Fibroblast of gingiva (primary cell): ENCODE measurements at regions not wholly inside any gene's neighbourhood (a gene's known extent, or its start where the extent isn't known, plus 50 kb on each side); places are given as distances from the start of the nearest gene placed in this dataset.
A peak's percentile ranks its signal among the peaks of the same experiment; 100 is the strongest.
"Not testable (repeated sequence)": the region's sequence is repeated elsewhere in the genome, so short reads cannot be mapped to it uniquely, and the experiment has no call there.

Experiments used
- DNase-seq: peaks from one replicate; pipeline ENCODE4 v3.0.0-alpha.2; 2011; ENCODE audit warnings: low read depth

DNA sequence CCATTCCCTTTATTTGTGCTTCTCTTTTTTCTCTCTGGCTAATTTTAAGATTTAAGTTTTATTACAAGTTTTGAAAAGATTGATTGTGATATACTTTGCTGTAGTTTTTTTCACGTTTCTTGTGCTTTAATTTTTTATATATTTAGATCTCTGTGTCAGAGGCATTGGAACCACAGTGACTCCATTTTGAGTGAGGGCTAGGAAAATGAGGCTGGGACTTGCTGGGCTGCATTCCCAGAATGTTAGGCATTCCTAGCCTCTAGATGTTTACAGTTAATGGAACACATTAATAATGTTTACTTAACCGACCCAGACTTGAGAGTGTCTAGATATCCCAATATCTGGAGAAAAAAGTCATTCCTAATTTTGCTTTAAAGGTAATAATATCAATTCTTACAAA lies 939.4 kb downstream of the BRINP3 start:
- no peak for DNase-seq

DNA sequence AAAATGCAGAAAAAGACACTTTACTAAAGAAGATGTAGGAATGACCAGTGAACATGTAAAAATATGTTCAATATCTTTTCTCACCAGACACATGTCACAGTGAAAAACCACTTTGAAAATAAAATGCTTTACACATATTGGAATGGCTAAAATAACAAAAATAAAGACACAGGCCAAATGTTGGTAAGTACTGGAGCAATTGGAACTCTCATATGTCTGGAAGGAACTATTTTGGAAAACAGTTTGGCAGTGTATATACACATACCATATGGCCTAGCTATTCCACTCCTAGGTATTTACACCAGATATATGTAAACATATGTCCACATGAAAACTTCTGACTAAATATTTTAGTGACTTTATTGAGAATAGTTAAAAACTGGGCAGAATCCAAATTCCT lies 927.2 kb downstream of the BRINP3 start:
- DNase-seq: no peak

DNA sequence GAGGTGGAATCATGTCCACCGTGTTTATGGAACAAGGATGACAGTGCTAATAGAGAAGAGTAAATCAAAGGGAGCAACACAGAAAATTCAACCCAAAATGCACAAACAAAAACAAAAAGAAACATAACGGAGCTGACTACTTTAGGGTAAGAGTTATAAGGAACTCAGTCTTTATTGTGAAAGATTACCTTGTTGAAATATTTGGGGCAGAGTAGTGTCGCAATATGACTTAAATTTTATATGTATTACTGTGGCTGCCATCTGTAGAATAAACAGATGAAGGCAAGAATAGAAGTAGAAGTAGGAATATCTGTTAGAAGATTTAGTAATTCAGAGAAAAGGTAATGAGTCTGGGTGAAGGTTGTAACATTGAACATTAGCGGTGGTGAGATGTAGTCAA lies 913.9 kb downstream of the BRINP3 start:
- DNase-seq: no peak

DNA sequence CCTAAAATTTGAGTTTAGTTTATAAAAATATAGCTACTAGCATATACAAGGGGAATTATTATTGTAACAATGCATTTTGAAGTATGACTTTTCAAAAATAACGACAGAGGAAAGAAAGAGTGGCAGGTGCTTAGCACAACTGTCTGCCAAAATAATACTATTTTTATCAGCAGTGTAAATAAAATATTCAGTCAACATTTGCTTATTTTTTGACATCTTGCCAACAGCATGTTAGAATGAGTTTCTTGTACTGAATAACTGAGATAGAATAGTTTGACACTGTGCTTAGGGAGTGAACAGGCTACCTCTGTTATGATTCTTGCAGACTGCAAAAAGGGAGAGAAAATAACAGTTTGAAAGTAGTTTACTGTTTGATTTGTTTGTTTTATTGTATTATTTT lies 909.8 kb downstream of the BRINP3 start:
- no peak for DNase-seq

DNA sequence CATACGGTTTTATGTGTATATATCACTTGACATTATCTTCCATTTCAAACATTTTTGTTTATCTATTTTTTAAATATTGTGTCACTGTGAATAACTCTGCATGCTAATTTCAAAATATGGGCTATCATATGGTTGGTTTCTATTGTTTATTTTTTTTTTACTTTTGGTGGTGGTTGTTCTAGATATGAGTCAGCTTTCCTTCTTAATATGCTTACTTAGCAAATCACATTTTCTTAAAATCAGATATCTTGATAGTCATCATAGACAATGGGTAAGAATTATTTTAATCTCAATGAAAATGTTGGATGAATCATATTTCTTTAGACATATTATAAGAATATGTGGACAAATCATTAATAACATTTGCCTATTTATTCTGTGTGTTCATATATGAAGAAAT lies 881.5 kb downstream of the BRINP3 start:
- DNase-seq: no peak

DNA sequence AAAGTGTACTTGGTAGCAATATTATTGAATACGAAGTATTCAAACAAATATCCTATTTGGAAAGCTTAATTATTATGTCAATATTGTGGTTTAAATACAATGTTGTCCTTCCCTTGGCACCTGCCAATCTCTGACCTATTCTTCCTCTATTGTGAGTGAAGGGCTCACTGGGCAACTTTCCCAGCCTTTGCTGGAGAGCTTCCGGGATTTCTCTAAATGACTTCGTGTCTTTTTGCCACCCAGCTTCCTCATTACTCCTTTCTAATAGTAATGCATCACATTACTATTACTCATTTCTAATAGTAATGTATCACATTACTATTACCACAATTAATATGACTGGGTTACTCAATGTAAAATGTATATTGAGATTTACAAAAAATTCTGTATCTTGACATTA lies 880.6 kb downstream of the BRINP3 start:
- no peak for DNase-seq

DNA sequence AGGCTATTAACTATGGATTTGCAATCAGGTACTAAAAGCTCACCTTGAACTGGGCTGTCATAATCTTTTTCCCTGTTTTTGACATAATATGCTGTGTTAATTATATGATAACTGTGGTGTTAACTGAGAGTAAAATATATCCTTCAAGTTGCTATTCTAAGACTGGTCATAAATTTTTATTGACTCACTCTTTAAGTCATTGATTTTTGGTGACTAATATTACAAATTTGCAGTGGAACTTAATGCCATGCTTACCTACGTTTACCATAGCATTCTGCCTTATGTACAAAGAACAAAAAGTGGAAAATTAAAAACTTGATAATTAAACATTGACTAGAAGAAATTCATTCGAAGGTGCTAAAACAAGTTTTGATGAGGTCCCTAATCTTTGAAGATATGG lies 872.4 kb downstream of the BRINP3 start:
- no peak for DNase-seq

DNA sequence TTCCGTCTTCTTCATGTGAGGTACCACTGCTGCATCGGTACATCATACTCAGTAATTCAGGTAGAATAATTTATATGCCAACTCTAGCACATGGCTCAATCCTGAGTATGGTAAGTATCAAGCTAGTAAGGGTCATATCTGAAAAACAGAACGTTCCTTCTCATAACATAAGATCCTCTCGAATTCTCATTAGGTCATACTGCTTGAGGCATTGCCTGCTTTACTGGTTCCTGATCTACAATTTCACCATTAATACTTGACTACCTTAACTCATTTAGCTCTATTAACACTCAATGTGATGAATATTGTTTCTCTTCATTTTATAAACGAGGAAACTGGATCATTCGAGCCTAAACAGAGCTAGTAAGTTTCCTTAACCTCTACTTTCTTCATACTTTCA lies 871.6 kb downstream of the BRINP3 start:
- no peak for DNase-seq

DNA sequence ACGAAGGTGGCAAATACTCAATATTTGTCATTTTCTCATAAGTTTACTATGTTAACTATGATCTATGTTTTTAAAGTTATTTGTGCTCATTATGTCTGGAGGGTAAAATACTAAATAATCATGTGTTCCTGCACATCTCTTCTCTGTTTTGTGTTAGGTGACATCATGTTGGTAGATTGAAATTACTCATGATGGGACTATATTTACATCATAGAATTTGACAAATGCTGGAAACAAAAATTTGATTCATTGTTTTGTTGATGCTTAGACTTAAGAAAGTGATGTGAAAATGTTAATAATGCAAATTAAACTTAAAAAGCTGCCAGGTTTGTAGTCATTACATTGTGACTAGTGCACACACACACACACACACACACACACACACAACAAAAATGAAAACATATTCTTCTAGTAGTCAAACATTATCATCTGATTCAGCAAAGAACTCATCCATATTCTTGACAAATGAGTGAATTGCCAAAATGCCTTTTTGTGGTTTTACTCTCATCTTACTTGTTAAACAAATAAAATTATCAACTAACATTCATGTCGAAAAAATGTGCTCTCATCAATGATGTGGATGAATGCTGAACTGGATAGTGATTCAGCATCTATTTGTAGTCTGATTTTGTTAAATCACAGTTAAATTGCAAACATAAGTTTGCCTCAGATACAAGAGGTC lies 870.7 kb downstream of the BRINP3 start:
- peak; percentile 1 for DNase-seq

DNA sequence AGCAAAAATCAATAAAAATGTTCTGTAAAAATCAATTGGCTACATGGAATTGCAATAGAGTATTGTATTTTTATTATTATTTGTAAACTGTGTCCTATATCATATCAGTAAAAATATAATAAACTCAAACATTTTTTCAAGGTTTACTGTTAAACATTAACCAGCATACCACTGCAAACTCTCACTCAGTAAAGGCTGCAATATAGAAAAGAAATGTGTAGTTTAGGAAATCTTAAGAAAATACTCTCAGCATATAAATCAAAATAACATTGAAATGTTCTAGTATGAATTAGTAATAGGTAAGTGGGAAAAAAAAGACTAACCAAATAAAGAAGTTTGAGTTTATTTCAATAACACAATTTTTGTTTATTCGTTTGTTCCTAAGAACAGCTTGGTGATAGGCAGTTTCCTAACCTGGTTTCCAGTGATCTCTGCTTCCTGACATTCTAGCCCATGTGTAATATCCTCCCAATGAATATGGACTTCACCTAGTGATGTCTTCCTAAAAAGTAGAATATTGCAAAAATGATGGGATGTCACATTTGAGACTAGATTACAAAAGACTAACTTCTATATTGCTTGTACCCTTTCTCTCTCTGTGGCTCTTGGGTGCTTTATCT lies 870.1 kb downstream of the BRINP3 start:
- no peak for DNase-seq

DNA sequence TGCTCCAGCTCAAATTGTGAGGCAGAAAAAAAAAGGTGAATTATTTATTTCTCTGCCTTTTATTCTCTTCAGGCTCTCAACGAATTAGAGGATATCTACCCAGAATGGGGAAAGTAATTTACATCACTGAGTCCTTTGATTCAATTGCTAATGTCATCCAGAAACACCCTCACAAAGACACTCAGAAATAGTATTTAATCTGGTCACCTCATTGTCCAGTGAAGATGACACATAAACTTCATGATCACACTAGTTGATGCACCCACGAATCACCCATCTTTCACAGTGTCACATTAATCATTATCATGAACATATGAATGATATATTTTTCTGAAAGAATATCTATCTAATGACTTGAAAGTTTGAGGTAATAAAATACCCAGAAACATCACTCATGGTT lies 868.5 kb downstream of the BRINP3 start:
- no peak for DNase-seq

DNA sequence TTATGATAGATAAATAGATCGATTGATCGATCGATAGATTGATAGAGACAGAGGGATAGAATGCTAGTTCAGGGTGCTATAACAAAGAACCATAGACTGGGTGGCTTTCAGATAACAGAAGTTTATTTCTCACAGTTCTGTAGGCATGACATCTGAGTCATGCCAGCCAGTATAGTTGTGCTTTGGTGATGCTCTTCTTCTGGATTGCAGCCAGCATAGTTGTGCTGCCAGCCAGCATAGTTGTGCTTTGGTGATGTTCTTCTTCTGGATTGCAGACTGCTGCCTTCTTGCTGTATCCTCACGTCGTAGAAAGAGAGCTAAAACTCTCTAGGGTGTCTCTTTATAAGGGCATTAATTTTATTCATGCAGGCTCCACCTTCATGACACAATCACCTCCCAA lies 860.8 kb downstream of the BRINP3 start:
- peak; percentile 8 for DNase-seq

DNA sequence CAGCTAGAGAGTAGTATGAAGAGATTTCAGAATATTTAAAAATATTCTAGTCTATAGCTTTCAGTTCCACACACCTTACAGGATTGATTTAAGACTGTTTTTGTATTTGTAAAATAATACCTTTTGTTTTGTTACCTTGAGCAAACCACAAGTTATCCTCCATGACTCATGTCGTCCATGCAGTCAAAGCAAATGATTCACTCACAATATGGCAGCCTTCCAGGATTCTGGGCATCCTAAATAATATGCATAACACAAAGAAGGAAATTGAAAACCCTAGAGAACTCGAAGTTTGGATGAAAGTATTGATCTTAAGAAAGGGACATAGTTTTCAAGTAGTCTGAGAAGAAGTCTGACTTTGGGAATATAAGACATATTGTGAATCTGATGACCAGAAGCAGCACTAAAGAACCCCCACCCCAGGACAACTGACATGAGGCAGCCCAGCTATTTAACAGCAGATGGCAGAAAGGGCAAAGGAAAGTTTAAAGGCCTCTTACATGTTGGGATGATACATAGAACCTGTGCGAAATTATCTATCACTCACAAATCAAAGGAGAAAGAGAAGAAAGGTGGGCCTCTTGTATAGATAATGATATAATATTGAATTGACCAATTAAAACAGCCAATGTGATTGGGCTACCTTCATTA lies 857.9 kb downstream of the BRINP3 start:
- DNase-seq: no peak

DNA sequence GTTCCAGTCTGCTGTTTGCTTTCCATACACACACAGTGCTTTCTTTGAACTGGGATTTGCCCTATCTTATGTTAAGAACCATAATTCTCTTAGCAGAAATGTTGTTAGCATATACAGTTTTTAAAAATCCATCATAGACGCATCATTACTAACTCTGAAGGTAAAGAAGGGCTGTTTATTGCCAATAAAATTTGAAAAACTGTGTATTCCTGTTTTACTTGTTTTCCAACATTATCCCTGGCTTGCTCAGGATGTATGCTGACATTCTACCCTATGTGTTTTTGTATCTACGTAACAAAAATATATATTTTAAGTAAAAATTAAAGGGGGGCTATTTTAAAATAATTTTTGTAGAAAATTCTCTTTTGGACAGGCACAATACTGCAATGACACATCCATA lies 857.2 kb downstream of the BRINP3 start:
- DNase-seq: no peak

DNA sequence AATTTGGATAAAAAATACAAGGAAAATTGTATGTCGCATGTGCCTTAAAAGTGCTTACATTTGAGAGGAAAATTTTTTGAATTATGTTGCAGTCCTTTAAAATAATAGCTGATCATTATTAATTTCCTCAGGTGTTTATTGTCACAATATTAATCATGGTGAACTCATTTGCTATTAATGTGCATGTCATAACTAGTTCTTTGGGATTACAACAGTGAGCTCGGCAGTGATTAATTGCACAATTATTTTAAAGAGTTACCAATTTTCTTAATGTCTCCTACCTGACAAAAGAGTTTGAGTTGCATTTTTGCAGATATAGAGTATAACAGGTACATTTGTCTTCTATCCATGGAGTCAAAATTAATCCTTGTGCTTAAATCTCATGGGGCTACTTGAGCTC lies 854.3 kb downstream of the BRINP3 start:
- DNase-seq: no peak

DNA sequence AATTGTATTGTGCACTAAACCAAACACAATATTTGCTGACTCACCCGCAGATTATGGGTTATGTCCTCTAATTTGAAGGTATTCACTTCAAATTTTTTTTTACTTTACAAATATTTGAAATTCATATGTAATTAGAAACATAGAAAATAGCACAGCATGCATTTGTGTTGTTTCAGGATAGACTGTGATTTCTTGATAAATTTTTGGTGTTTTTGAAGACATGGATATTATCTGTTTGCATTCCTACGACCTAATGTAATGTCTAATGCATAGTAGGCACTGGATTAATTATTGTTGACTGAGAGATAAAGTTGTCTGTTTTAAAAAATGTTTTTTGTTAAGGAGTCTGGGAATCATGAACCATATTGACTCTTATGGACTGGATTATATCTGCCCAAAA lies 850.2 kb downstream of the BRINP3 start:
- DNase-seq: no peak

DNA sequence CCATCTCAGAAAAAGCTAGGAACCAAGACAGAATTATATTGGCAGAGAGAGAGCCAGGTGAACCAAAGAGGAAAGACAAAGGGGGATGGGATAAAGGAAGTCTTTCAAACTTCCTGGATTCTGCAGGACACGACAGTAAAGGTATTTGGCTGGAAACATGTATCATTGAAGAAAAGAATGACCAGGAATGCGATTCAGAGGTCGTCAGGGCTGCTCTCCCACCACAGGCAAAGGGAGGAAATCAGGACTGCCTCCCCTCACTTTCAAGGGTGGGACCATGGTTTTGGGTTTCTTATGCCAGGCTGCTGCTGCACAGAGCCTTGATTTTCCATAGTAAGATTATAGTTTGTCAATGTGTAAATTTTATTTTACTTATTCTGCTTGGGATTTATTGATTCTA lies 848.8 kb downstream of the BRINP3 start:
- DNase-seq: no peak

DNA sequence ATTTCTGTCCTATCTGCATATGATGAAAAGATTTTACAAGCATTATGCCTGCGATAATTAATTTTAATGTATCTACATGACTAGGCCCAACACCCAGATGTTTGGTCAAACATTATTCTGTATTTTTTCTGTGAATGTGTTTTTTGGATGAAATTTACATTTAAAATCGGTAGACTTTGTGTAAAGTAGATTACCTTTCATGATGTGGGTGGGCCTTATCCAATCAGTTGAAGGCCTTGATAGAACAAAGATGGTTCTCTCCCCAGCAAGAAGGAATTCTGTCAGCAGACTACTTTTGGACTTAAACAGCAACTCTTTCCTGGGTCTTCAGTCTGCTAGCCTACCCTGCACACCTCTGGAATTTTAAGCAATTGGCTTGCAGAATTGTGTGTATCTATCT lies 844.0 kb downstream of the BRINP3 start:
- no peak for DNase-seq

DNA sequence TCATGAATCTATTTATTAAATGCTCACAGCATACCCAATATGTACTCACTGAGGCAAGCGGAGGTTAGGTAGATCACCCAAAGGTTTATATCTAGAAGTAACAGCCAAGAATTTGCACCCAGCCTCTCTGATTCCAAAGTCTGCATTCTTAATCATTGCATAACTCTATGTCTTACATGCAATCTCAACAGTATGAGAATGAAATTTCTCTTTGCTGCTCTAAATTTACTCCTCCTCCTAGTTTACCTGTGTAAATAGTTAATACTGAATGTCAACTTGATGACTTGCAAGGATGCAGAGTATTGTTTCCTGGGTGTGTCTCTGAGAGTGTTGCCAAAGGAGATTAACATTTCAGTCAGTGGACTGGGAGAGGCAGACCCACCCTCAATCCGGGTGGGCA lies 840.6 kb downstream of the BRINP3 start:
- no peak for DNase-seq

DNA sequence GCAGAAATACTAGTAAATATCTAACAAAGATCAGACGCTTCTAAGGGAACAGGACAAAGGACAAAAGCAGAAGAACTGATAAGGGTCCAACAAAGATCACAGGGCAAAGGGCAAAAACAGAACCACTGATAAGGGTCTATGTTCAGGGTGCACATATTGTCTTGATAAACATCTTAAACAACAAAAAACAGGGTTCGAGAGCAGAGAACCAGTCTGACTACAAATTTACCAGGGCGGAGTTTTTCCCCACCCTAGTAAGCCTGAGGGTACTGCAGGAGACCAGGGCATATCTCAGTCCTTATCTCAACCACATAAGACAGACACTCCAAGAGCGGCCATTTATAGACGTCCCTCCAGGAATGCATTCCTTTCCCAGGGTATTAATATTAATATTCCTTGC lies 833.5 kb downstream of the BRINP3 start:
- not testable (repeated sequence) for DNase-seq

DNA sequence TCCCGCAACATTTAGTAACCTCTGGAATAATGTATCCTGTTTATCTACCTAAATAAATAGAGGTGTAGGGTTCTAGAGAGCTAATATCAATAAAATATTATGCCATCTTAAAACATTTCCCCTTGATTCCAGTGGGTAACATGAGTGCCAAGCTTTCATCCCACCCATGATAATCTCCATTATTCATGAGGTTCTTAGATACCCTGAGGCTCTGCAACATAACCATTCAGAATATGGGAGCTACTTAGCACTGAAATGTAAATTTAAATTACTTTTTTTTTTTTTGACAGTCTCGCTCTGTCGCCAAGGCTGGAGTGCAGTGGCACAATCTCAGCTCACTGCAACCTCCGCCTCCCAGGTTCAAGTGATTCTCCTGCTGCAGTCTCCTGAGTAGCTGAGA lies 832.7 kb downstream of the BRINP3 start:
- no peak for DNase-seq

DNA sequence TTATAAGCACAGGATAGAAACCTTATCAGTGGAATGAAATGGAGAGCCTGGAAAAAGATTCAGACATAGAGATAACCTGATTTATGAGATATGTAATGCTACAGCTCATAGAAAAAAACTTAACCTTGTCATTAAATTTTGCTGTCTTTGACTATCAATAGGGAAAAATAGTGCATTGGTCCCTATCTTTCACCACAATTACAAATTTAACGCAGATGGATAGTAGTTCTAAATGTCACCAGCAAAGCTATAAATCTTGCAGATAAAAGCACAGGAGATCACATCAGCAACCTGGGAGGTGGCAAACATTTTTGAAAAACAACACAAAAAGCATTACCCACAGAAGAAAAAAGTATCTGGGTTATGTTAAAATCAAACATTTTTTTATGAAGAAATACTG lies 831.6 kb downstream of the BRINP3 start:
- DNase-seq: no peak

DNA sequence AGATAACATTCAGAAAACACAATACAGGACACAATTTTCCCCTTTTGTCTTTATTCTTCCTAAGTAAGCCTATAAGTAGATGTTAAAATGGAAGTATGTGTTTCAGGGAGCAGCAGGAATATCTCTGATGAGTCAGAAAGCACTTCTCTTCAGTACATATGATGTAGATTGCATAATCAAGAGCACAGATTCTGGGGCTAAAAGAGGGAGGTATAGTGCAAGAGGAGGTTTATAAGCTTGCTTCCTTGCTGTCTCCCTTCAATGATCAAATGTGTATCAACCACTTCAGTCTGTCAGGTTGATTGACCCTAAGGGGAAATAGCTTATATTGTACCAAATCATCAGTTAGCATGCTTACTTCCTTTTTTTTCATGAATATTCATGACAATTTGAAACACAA lies 822.8 kb downstream of the BRINP3 start:
- no peak for DNase-seq
